Activated CD4-positive, alpha-beta memory T cell treated with anti-CD3 and anti-CD28 coated beads, Interleukin-2, amount 10 ng/mL, durations not matched to agents 7 days and 5 days (primary cell): ENCODE measurements at regions not wholly inside any gene's neighbourhood (a gene's known extent, or its start where the extent isn't known, plus 50 kb on each side); places are given as distances from the start of the nearest gene placed in this dataset.
"Not testable (repeated sequence)": the region's sequence is repeated elsewhere in the genome, so short reads cannot be mapped to it uniquely, and the experiment has no call there.

Experiments used
- CTCF ChIA-PET: fragments of 350-600 bp; sonication (Branson Sonifier 250); formaldehyde crosslinking; loops from one replicate; lab custom pipeline; 2021; ENCODE audit warnings: antibody characterized with exemption, inconsistent platforms; lab: Charles Lee
- POLR2A ChIA-PET: fragments of 350-600 bp; sonication (Branson Sonifier 250); formaldehyde crosslinking; loops from one replicate; lab custom pipeline; 2021; ENCODE audit warnings: antibody characterized with exemption; lab: Charles Lee
- DNase-seq: peaks from one replicate; pipeline ENCODE4 v3.0.0-alpha.2; 2020
- H3K27ac Mint-ChIP-seq: one replicate; pipeline ENCODE4 v1.8.0; 2021; ENCODE audit warnings: mild to moderate bottlenecking, mixed read lengths
- H3K27me3 Mint-ChIP-seq: one replicate; pipeline ENCODE4 v1.8.0; 2021; ENCODE audit warnings: mixed read lengths
- H3K36me3 Mint-ChIP-seq: one replicate; pipeline ENCODE4 v1.8.0; 2021; ENCODE audit warnings: low read depth, mixed read lengths
- H3K4me1 Mint-ChIP-seq: one replicate; pipeline ENCODE4 v1.8.0; 2021; ENCODE audit warnings: mixed read lengths
- H3K4me3 Mint-ChIP-seq: one replicate; pipeline ENCODE4 v1.8.0; 2021; ENCODE audit warnings: mild to moderate bottlenecking, mixed read lengths
- H3K9me3 Mint-ChIP-seq: one replicate; pipeline ENCODE4 v1.8.0; 2021; ENCODE audit warnings: mixed read lengths

GRCh38 chr13:80496721-80497397 lies 155.9 kb upstream of the SPRY2 start:
- CTCF ChIA-PET, result no interaction called here
- H3K4me1 Mint-ChIP-seq, result no peaks in the 10 kb centered on the region
- POLR2A ChIA-PET, result no interaction called here
- no peak for DNase-seq
- H3K27ac Mint-ChIP-seq, result no peak overlapping the region
- no peaks in the 10 kb centered on the region for H3K9me3 Mint-ChIP-seq
- no peak overlapping the region for H3K4me3 Mint-ChIP-seq
- no peaks in the 10 kb centered on the region for H3K27me3 Mint-ChIP-seq
- no peaks in the 10 kb centered on the region for H3K36me3 Mint-ChIP-seq

GRCh38 chr13:80490491-80490943 lies 149.6 kb upstream of the SPRY2 start:
- POLR2A ChIA-PET, H3K27me3 Mint-ChIP-seq, H3K27ac Mint-ChIP-seq, H3K36me3 Mint-ChIP-seq, H3K4me1 Mint-ChIP-seq, DNase-seq, CTCF ChIA-PET, H3K4me3 Mint-ChIP-seq, H3K9me3 Mint-ChIP-seq: not testable (repeated sequence)

DNA sequence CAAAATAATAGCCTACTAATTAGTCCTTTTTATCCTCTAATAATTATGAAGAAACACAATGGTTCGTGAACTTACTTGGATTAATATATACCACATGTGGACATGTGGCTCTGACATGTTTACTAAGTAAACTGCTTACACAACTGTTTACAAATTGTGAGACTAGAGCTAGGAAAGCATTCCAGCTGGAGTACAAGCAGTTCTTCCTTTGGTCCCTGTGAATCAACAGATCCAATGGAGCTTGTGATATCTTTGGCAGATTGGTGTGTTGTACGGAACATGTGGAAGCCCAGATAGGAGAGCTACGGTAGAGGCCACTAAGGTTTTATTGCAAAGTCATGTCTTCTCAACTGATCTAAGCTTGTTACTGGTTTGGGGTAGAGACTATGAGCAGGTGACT lies 145.5 kb upstream of the SPRY2 start:
- ChIA-PET POLR2A (no interaction called here), CTCF (no interaction called here)
- H3K4me3 Mint-ChIP-seq, result no peak overlapping the region
- no peak overlapping the region for H3K27ac Mint-ChIP-seq
- no peak for DNase-seq
- H3K9me3 Mint-ChIP-seq, result no peaks in the 10 kb centered on the region
- no peaks in the 10 kb centered on the region for H3K27me3 Mint-ChIP-seq
- H3K36me3 Mint-ChIP-seq, result no peaks in the 10 kb centered on the region
- no peaks in the 10 kb centered on the region for H3K4me1 Mint-ChIP-seq

GRCh38 chr13:80483157-80483556 lies 142.2 kb upstream of the SPRY2 start:
- Mint-ChIP-seq H3K9me3 (peaks cover 2% of the 10 kb centered on the region), H3K4me1 (no peaks in the 10 kb centered on the region), H3K27ac (no peak overlapping the region), H3K27me3 (no peaks in the 10 kb centered on the region), H3K36me3 (no peaks in the 10 kb centered on the region), H3K4me3 (no peak overlapping the region)
- DNase-seq, result no peak
- ChIA-PET POLR2A (no interaction called here), CTCF (no interaction called here)

DNA sequence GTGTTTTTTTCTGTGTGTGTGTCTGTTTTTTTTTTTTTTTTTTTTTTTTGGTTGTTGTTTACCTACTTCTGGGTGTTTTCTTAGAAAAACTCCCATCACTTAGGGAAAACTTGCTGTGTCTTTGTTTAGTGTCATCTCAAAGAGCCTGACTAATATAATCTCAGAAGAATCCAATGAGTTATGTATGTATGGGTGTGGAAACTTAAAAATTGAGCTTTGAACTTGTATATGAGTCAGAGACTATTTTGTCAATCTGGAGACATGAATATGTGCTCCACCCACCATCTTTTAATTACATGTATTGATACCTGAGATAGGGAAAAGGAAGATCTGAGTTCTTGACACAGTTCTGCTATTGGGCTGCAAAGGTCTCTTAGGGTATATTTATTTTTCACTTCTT lies 140.7 kb upstream of the SPRY2 start:
- POLR2A ChIA-PET, result no interaction called here
- no peak for DNase-seq
- Mint-ChIP-seq H3K27me3 (no peaks in the 10 kb centered on the region), H3K27ac (no peak overlapping the region), H3K36me3 (no peaks in the 10 kb centered on the region), H3K4me1 (no peaks in the 10 kb centered on the region), H3K9me3 (peaks cover 2% of the 10 kb centered on the region), H3K4me3 (no peak overlapping the region)
- CTCF ChIA-PET, result no interaction called here

- no peak for DNase-seq
- Mint-ChIP-seq H3K36me3 (no peaks in the 10 kb centered on the region), H3K27ac (no peak overlapping the region), H3K4me1 (no peaks in the 10 kb centered on the region), H3K4me3 (no peak overlapping the region), H3K27me3 (no peaks in the 10 kb centered on the region), H3K9me3 (peaks cover 2% of the 10 kb centered on the region)
- CTCF ChIA-PET, result no interaction called here
- POLR2A ChIA-PET, result no interaction called here
These were observed 136.9 kb upstream of the SPRY2 start for GRCh38 chr13:80477661-80478443.

GRCh38 chr13:80476953-80477352 lies 136.0 kb upstream of the SPRY2 start:
- DNase-seq, result no peak
- Mint-ChIP-seq H3K27ac (no peak overlapping the region), H3K36me3 (no peaks in the 10 kb centered on the region), H3K9me3 (peaks cover 2% of the 10 kb centered on the region), H3K27me3 (no peaks in the 10 kb centered on the region), H3K4me1 (no peaks in the 10 kb centered on the region), H3K4me3 (no peak overlapping the region)
- ChIA-PET POLR2A (no interaction called here), CTCF (no interaction called here)

GRCh38 chr13:80475718-80476117 lies 134.8 kb upstream of the SPRY2 start:
- no peak overlapping the region for H3K27ac Mint-ChIP-seq
- peaks cover 2% of the 10 kb centered on the region for H3K9me3 Mint-ChIP-seq
- no peaks in the 10 kb centered on the region for H3K36me3 Mint-ChIP-seq
- POLR2A ChIA-PET, result no interaction called here
- DNase-seq, result no peak
- CTCF ChIA-PET, result no interaction called here
- H3K4me3 Mint-ChIP-seq, result no peak overlapping the region
- no peaks in the 10 kb centered on the region for H3K27me3 Mint-ChIP-seq
- H3K4me1 Mint-ChIP-seq, result no peaks in the 10 kb centered on the region

DNA sequence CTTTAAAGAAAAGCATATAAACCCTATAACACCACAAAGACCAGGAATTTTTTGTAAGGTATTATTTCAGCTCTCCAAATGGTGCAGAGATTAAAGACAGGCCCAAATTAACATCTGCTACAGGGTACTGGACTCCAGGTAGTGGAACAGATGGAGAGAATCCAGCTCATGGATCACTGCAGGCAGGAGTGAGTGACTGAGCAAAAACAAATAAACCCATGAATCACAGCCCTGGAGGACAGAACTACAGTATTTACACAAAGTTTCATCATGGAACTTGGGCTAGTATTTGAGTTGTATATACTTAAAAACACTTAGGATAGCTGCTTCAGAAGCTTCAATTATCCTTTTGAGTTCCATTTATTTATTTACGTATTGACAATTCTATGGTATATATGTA lies 132.8 kb upstream of the SPRY2 start:
- Mint-ChIP-seq H3K4me3 (no peak overlapping the region), H3K27ac (no peak overlapping the region), H3K27me3 (no peaks in the 10 kb centered on the region), H3K4me1 (no peaks in the 10 kb centered on the region), H3K9me3 (no peaks in the 10 kb centered on the region), H3K36me3 (no peaks in the 10 kb centered on the region)
- CTCF ChIA-PET, result no interaction called here
- POLR2A ChIA-PET, result no interaction called here
- DNase-seq, result no peak

- H3K27me3 Mint-ChIP-seq, result no peaks in the 10 kb centered on the region
- no peaks in the 10 kb centered on the region for H3K4me1 Mint-ChIP-seq
- H3K36me3 Mint-ChIP-seq, result no peaks in the 10 kb centered on the region
- no peak for DNase-seq
- H3K27ac Mint-ChIP-seq, result no peak overlapping the region
- no peaks in the 10 kb centered on the region for H3K9me3 Mint-ChIP-seq
- ChIA-PET CTCF (no interaction called here), POLR2A (no interaction called here)
- H3K4me3 Mint-ChIP-seq, result no peak overlapping the region
These were observed 129.0 kb upstream of the SPRY2 start for GRCh38 chr13:80469853-80470381.

GRCh38 chr13:80469105-80469852 lies 128.4 kb upstream of the SPRY2 start:
- POLR2A ChIA-PET, result no interaction called here
- no peak for DNase-seq
- CTCF ChIA-PET, result no interaction called here
- no peak overlapping the region for H3K27ac Mint-ChIP-seq
- no peaks in the 10 kb centered on the region for H3K9me3 Mint-ChIP-seq
- no peak overlapping the region for H3K4me3 Mint-ChIP-seq
- H3K4me1 Mint-ChIP-seq, result no peaks in the 10 kb centered on the region
- no peaks in the 10 kb centered on the region for H3K27me3 Mint-ChIP-seq
- no peaks in the 10 kb centered on the region for H3K36me3 Mint-ChIP-seq

GRCh38 chr13:80465321-80465720 lies 124.4 kb upstream of the SPRY2 start:
- Mint-ChIP-seq H3K4me3 (no peak overlapping the region), H3K27me3 (no peaks in the 10 kb centered on the region), H3K27ac (no peak overlapping the region), H3K4me1 (no peaks in the 10 kb centered on the region), H3K9me3 (no peaks in the 10 kb centered on the region), H3K36me3 (no peaks in the 10 kb centered on the region)
- DNase-seq, result no peak
- POLR2A ChIA-PET, result no interaction called here
- CTCF ChIA-PET, result no interaction called here

- ChIA-PET CTCF (no interaction called here), POLR2A (no interaction called here)
These were observed 122.9 kb upstream of the SPRY2 start for GRCh38 chr13:80463673-80464352.

More at GRCh38 chr13:80463673-80464352, 122.9 kb upstream of the SPRY2 start:
- no peaks in the 10 kb centered on the region for H3K4me1 Mint-ChIP-seq
- no peak for DNase-seq
- H3K9me3 Mint-ChIP-seq, result no peaks in the 10 kb centered on the region
- H3K36me3 Mint-ChIP-seq, result no peaks in the 10 kb centered on the region
- H3K4me3 Mint-ChIP-seq, result no peak overlapping the region
- H3K27ac Mint-ChIP-seq, result no peak overlapping the region
- H3K27me3 Mint-ChIP-seq, result no peaks in the 10 kb centered on the region
